ENCODE measurements at regions not wholly inside any gene's neighbourhood (a gene's known extent, or its start where the extent isn't known, plus 50 kb on each side); places are given as distances from the start of the nearest gene placed in this dataset.

DNA sequence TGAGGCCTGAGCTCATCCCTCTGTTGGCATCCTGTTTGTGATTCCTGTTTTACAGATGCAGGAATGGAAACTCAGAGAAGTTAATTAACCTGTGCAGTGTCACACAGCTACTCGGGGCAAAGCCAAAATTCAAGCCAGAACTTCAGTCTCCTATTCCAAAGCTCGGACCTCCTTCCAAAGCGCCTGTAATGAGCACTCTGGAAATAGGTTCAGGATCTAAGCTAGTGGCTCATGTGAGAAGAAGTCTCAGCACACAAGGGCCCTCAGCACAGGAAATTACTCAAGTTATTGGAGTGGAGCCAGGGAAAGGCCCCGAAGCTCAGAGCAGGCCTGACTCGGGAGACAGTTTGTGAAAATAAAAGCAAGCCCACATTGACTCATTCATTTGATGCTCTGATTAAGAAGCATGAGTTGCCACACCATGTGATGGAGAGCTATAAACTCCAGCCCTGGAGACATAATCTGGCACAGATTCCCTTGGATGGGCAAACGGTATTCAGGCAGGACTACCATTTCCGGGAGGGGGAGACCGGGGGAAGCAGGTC is 50.6 kb upstream of the LYST start:
- TF ChIP-seq, protein P1, sequence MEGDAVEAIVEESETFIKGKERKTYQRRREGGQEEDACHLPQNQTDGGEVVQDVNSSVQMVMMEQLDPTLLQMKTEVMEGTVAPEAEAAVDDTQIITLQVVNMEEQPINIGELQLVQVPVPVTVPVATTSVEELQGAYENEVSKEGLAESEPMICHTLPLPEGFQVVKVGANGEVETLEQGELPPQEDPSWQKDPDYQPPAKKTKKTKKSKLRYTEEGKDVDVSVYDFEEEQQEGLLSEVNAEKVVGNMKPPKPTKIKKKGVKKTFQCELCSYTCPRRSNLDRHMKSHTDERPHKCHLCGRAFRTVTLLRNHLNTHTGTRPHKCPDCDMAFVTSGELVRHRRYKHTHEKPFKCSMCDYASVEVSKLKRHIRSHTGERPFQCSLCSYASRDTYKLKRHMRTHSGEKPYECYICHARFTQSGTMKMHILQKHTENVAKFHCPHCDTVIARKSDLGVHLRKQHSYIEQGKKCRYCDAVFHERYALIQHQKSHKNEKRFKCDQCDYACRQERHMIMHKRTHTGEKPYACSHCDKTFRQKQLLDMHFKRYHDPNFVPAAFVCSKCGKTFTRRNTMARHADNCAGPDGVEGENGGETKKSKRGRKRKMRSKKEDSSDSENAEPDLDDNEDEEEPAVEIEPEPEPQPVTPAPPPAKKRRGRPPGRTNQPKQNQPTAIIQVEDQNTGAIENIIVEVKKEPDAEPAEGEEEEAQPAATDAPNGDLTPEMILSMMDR (IDR thresholded peaks at IDR 0.05), result no peak
- TF ChIP-seq EZH2 (IDR thresholded peaks at IDR 0.05) (no peak), EZH2phosphoT487 (IDR thresholded peaks at IDR 0.05) (no peak)

Measured in neural progenitor cell (in vitro differentiated cells).